ENCODE measurements at regions not wholly inside any gene's neighbourhood (a gene's known extent, or its start where the extent isn't known, plus 50 kb on each side); places are given as distances from the start of the nearest gene placed in this dataset.
"Not testable (repeated sequence)": the region's sequence is repeated elsewhere in the genome, so short reads cannot be mapped to it uniquely, and the experiment has no call there.

GRCh38 chr2:208673631-208674030 is 267.0 kb downstream of the PTH2R start:
- intact Hi-C loops (cut with micrococcal nuclease; ENCODE audit: unreplicated experiment), result no loop called here
- H3K27me3 ChIP-seq (ENCODE audit: control insufficient read depth, insufficient read depth, low read length), result no peaks in the 10 kb centered on the region
- POLR2A ChIA-PET, result no interaction called here

GRCh38 chr2:208674919-208675318 is 268.3 kb downstream of the PTH2R start:
- no peak overlapping the region for H3K4me3 ChIP-seq (ENCODE audit: low read depth in 2 of 2, low read length in 2 of 2)
- H3K4me1 ChIP-seq (ENCODE audit: control insufficient read depth, insufficient read depth, low read length), result no peaks in the 10 kb centered on the region
- H3K27ac ChIP-seq (ENCODE audit: low read length), result no peak overlapping the region
- no peaks in the 10 kb centered on the region for H3K36me3 ChIP-seq (ENCODE audit: control insufficient read depth, insufficient read depth, low read length)
- POLR2A ChIA-PET, result no interaction called here
- no TSS peak for BruUV-seq (replicated peaks)
- TF ChIP-seq POLR2AphosphoS5 (IDR thresholded peaks at IDR 0.05; ENCODE audit: low read depth, low read length), result no peak
- H3K27me3 ChIP-seq (ENCODE audit: control insufficient read depth, insufficient read depth, low read length), result no peaks in the 10 kb centered on the region
- ATAC-seq, result no peak
- H3K9me3 ChIP-seq (ENCODE audit: control insufficient read depth, insufficient read depth, low read depth, low read length), result no peaks in the 10 kb centered on the region
- intact Hi-C loops (cut with micrococcal nuclease; ENCODE audit: unreplicated experiment), result no loop called here
- no peak for DNase-seq (ENCODE audit: low read depth, low spot score)
- in situ Hi-C loops (cut with HindIII; ENCODE audit: low pct_unique_long_range_greater_than_20kb, low sequenced_read_pairs), result no loop called here
- CTCF ChIA-PET, result no interaction called here

More at GRCh38 chr2:208673631-208674030, 267.0 kb downstream of the PTH2R start:
- H3K4me3 ChIP-seq (ENCODE audit: low read depth in 2 of 2, low read length in 2 of 2), result no peak overlapping the region
- no peaks in the 10 kb centered on the region for H3K9me3 ChIP-seq (ENCODE audit: control insufficient read depth, insufficient read depth, low read depth, low read length)
- no TSS peak for BruUV-seq (replicated peaks)
- no peak for TF ChIP-seq SIN3A (IDR thresholded peaks at IDR 0.05; ENCODE audit: borderline replicate concordance, insufficient read depth, low read depth, low read length)
- no peak for TF ChIP-seq POLR2AphosphoS5 (IDR thresholded peaks at IDR 0.05; ENCODE audit: low read depth, low read length)
- TF ChIP-seq TCF7L2 (IDR thresholded peaks at IDR 0.05; ENCODE audit: low read depth, low read length), result no peak
- no peak for TF ChIP-seq CTCF (IDR thresholded peaks at IDR 0.05)
- TF ChIP-seq REST (IDR thresholded peaks at IDR 0.05; ENCODE audit: insufficient read depth in 1 of 2, low read depth in 2 of 2, low read length in 1 of 2), result no peak
- in situ Hi-C loops (cut with HindIII; ENCODE audit: low pct_unique_long_range_greater_than_20kb, low sequenced_read_pairs), result no loop called here
- no peaks in the 10 kb centered on the region for H3K36me3 ChIP-seq (ENCODE audit: control insufficient read depth, insufficient read depth, low read length)
- no peaks in the 10 kb centered on the region for H3K4me1 ChIP-seq (ENCODE audit: control insufficient read depth, insufficient read depth, low read length)
- no peak overlapping the region for H3K27ac ChIP-seq (ENCODE audit: low read length)
- no peak for ATAC-seq
- no peak for DNase-seq (ENCODE audit: low read depth, low spot score)
- CTCF ChIA-PET, result no interaction called here

GRCh38 chr2:208685929-208686328 is 279.3 kb downstream of the PTH2R start:
- in situ Hi-C loops (cut with HindIII; ENCODE audit: low pct_unique_long_range_greater_than_20kb, low sequenced_read_pairs); BruUV-seq (replicated peaks); H3K36me3 ChIP-seq (ENCODE audit: control insufficient read depth, insufficient read depth, low read length); H3K4me3 ChIP-seq (ENCODE audit: low read depth in 2 of 2, low read length in 2 of 2); H3K9me3 ChIP-seq (ENCODE audit: control insufficient read depth, insufficient read depth, low read depth, low read length); H3K27ac ChIP-seq (ENCODE audit: low read length); ATAC-seq; H3K4me1 ChIP-seq (ENCODE audit: control insufficient read depth, insufficient read depth, low read length); intact Hi-C loops (cut with micrococcal nuclease; ENCODE audit: unreplicated experiment); H3K27me3 ChIP-seq (ENCODE audit: control insufficient read depth, insufficient read depth, low read length); POLR2A ChIA-PET; CTCF ChIA-PET; DNase-seq (ENCODE audit: low read depth, low spot score): not testable (repeated sequence)
